ENCODE measurements at regions not wholly inside any gene's neighbourhood (a gene's known extent, or its start where the extent isn't known, plus 50 kb on each side); places are given as distances from the start of the nearest gene placed in this dataset.

GRCh38 chr1:4090976-4091660 is 191.0 kb upstream of the C1orf174 start:
- no peak for DNase-seq

- no peak for DNase-seq
Measured at GRCh38 chr1:4091996-4092395, 191.9 kb upstream of the C1orf174 start.

- no peak for DNase-seq
Measured at GRCh38 chr1:4093856-4094565, 193.9 kb upstream of the C1orf174 start.

GRCh38 chr1:4095433-4095971 is 195.4 kb upstream of the C1orf174 start:
- DNase-seq: no peak

- no peak for DNase-seq
Measured at GRCh38 chr1:4101459-4102161, 201.5 kb upstream of the C1orf174 start.

- DNase-seq: no peak
Measured at GRCh38 chr1:4105300-4105880, 205.3 kb upstream of the C1orf174 start.

- no peak for DNase-seq
Measured at GRCh38 chr1:4106731-4107130, 206.7 kb upstream of the C1orf174 start.

GRCh38 chr1:4107291-4107690 is 207.2 kb upstream of the C1orf174 start:
- DNase-seq: no peak

- DNase-seq: no peak
Measured at GRCh38 chr1:4108331-4108730, 208.3 kb upstream of the C1orf174 start.

- no peak for DNase-seq
Measured at GRCh38 chr1:4108758-4109627, 208.9 kb upstream of the C1orf174 start.

- no peak for DNase-seq
Measured at GRCh38 chr1:4109628-4109940, 209.5 kb upstream of the C1orf174 start.

GRCh38 chr1:4110888-4111287 is 210.8 kb upstream of the C1orf174 start:
- DNase-seq: no peak

- no peak for DNase-seq
Measured at GRCh38 chr1:4113897-4114296, 213.8 kb upstream of the C1orf174 start.

GRCh38 chr1:4115191-4115900 is 215.3 kb upstream of the C1orf174 start:
- DNase-seq: no peak

GRCh38 chr1:4117196-4117595 is 217.1 kb upstream of the C1orf174 start:
- no peak for DNase-seq

- DNase-seq: no peak
Measured at GRCh38 chr1:4118746-4119515, 218.9 kb upstream of the C1orf174 start.

- DNase-seq: no peak
Measured at GRCh38 chr1:4119516-4120220, 219.6 kb upstream of the C1orf174 start.

- DNase-seq: no peak
Measured at GRCh38 chr1:4120557-4121292, 220.7 kb upstream of the C1orf174 start.

- no peak for DNase-seq
Measured at GRCh38 chr1:4121293-4121684, 221.2 kb upstream of the C1orf174 start.

All from activated naive CD4-positive, alpha-beta T cell treated with anti-CD3 and anti-CD28 coated beads, Interleukin-2, amount 50 U/mL, for 16 hours (primary cell).